NCI-H345 treated with DMSO at 0.1 percent for 48 hours (cell line): ENCODE measurements at regions not wholly inside any gene's neighbourhood (a gene's known extent, or its start where the extent isn't known, plus 50 kb on each side); places are given as distances from the start of the nearest gene placed in this dataset.

Experiments used
- DNase-seq: peaks from one replicate; lab custom pipeline; 2025; ENCODE audit not compliant: unreplicated experiment; lab: John Stamatoyannopoulos, UW

- DNase-seq: no peak
Measured at GRCh38 chr1:187078916-187079315, 250.2 kb downstream of the PLA2G4A start.

- DNase-seq: no peak
Measured at GRCh38 chr1:187079330-187079729, 250.6 kb downstream of the PLA2G4A start.

- DNase-seq: no peak
Measured at GRCh38 chr1:187091666-187092065, 262.9 kb downstream of the PLA2G4A start.

- DNase-seq: no peak
Measured at GRCh38 chr1:187092104-187092503, 263.4 kb downstream of the PLA2G4A start.

GRCh38 chr1:187096689-187097088 lies 267.9 kb downstream of the PLA2G4A start:
- DNase-seq: no peak

GRCh38 chr1:187110351-187110750 lies 281.6 kb downstream of the PLA2G4A start:
- no peak for DNase-seq

GRCh38 chr1:187114792-187115191 lies 286.0 kb downstream of the PLA2G4A start:
- DNase-seq: no peak

- DNase-seq: no peak
Measured at GRCh38 chr1:187121661-187122060, 292.9 kb downstream of the PLA2G4A start.

GRCh38 chr1:187122566-187122965 lies 293.8 kb downstream of the PLA2G4A start:
- DNase-seq: no peak

- no peak for DNase-seq
Measured at GRCh38 chr1:187129132-187129531, 300.4 kb downstream of the PLA2G4A start.

- no peak for DNase-seq
Measured at GRCh38 chr1:187143783-187144182, 315.0 kb downstream of the PLA2G4A start.

- DNase-seq: no peak
Measured at GRCh38 chr1:187146388-187146787, 317.6 kb downstream of the PLA2G4A start.

GRCh38 chr1:187151555-187151954 lies 322.8 kb downstream of the PLA2G4A start:
- no peak for DNase-seq

GRCh38 chr1:187153047-187153446 lies 324.3 kb downstream of the PLA2G4A start:
- no peak for DNase-seq

- no peak for DNase-seq
Measured at GRCh38 chr1:187157115-187157514, 328.4 kb downstream of the PLA2G4A start.

GRCh38 chr1:187157552-187157951 lies 328.8 kb downstream of the PLA2G4A start:
- no peak for DNase-seq

- DNase-seq: no peak
Measured at GRCh38 chr1:187167555-187167954, 338.8 kb downstream of the PLA2G4A start.

GRCh38 chr1:187168297-187168696 lies 339.5 kb downstream of the PLA2G4A start:
- DNase-seq: no peak

GRCh38 chr1:187185389-187185788 lies 356.6 kb downstream of the PLA2G4A start:
- DNase-seq: no peak

GRCh38 chr1:187197685-187198084 lies 368.9 kb downstream of the PLA2G4A start:
- DNase-seq: no peak

- DNase-seq: no peak
Measured at GRCh38 chr1:187203257-187203656, 374.5 kb downstream of the PLA2G4A start.

- no peak for DNase-seq
Measured at GRCh38 chr1:187212377-187212776, 383.6 kb downstream of the PLA2G4A start.

- no peak for DNase-seq
Measured at GRCh38 chr1:187226396-187226795, 397.6 kb downstream of the PLA2G4A start.

- no peak for DNase-seq
Measured at GRCh38 chr1:187228790-187229189, 400.0 kb downstream of the PLA2G4A start.
